Progenitor cell of endocrine pancreas (in vitro differentiated cells): ENCODE measurements at regions not wholly inside any gene's neighbourhood (a gene's known extent, or its start where the extent isn't known, plus 50 kb on each side); places are given as distances from the start of the nearest gene placed in this dataset.

Source experiments
- DNase-seq: peaks from one replicate; pipeline ENCODE4 v3.0.0; 2021; ENCODE audit warnings: low spot score; ENCODE audit not compliant: unreplicated experiment
- H3K27ac Mint-ChIP-seq: 2 replicates; pipeline ENCODE4 v1.8.0; 2021; ENCODE audit warnings: mild to moderate bottlenecking, moderate library complexity, mixed read lengths
- H3K27me3 Mint-ChIP-seq: 2 replicates; pipeline ENCODE4 v1.8.0; 2021; ENCODE audit warnings: mixed read lengths
- H3K36me3 Mint-ChIP-seq: 2 replicates; pipeline ENCODE4 v1.8.0; 2022; ENCODE audit warnings: mixed read lengths; ENCODE audit not compliant: insufficient read depth
- H3K4me1 Mint-ChIP-seq: 2 replicates; pipeline ENCODE4 v1.8.0; 2021; ENCODE audit warnings: low read depth, mixed read lengths
- H3K4me3 Mint-ChIP-seq: 2 replicates; pipeline ENCODE4 v1.8.0; 2021; ENCODE audit warnings: low read depth, mild to moderate bottlenecking, moderate library complexity, mixed read lengths
- H3K9me3 Mint-ChIP-seq: 2 replicates; pipeline ENCODE4 v1.8.0; 2021; ENCODE audit warnings: low read depth, mixed read lengths
- CTCF ChIP-seq: fragments of 200-600 bp; sonication (generic); IDR thresholded peaks from one replicate; pipeline ENCODE4 v1.5.0; 2021; ENCODE audit warnings: antibody characterized with exemption, mild to moderate bottlenecking; ENCODE audit not compliant: unreplicated experiment

GRCh38 chr13:25037057-25037813 lies 58.7 kb upstream of the PABPC3 start:
- no peaks in the 10 kb centered on the region for H3K36me3 Mint-ChIP-seq
- peak; percentile 81 for TF ChIP-seq CTCF
- DNase-seq, result peak; percentile 38
- no peaks in the 10 kb centered on the region for H3K4me1 Mint-ChIP-seq
- H3K27ac Mint-ChIP-seq, result no peak overlapping the region
- H3K9me3 Mint-ChIP-seq, result no peaks in the 10 kb centered on the region
- peaks cover 59% of the 10 kb centered on the region for H3K27me3 Mint-ChIP-seq
- no peak overlapping the region for H3K4me3 Mint-ChIP-seq

GRCh38 chr13:25042151-25042865 lies 53.6 kb upstream of the PABPC3 start:
- Mint-ChIP-seq H3K36me3 (no peaks in the 10 kb centered on the region), H3K4me1 (no peaks in the 10 kb centered on the region), H3K4me3 (no peak overlapping the region), H3K27me3 (peaks cover 82% of the 10 kb centered on the region), H3K27ac (no peak overlapping the region), H3K9me3 (no peaks in the 10 kb centered on the region)
- no peak for TF ChIP-seq CTCF
- DNase-seq, result no peak

- Mint-ChIP-seq H3K9me3 (no peaks in the 10 kb centered on the region), H3K27ac (no peak overlapping the region), H3K4me3 (no peak overlapping the region), H3K27me3 (peaks cover 91% of the 10 kb centered on the region), H3K36me3 (no peaks in the 10 kb centered on the region), H3K4me1 (peaks cover 3% of the 10 kb centered on the region)
- DNase-seq, result no peak
- TF ChIP-seq CTCF, result no peak
Observed at GRCh38 chr13:25044071-25044470, 51.9 kb upstream of the PABPC3 start.
